Common myeloid progenitor, CD34-positive (primary cell): ENCODE measurements at regions not wholly inside any gene's neighbourhood (a gene's known extent, or its start where the extent isn't known, plus 50 kb on each side); places are given as distances from the start of the nearest gene placed in this dataset.
"Not testable (repeated sequence)": the region's sequence is repeated elsewhere in the genome, so short reads cannot be mapped to it uniquely, and the experiment has no call there.

Experiments used
- CTCF ChIA-PET: fragments of 350-600 bp; sonication (Branson Sonifier 250); formaldehyde crosslinking; loops from one replicate; lab custom pipeline; 2021; ENCODE audit warnings: antibody characterized with exemption; lab: Charles Lee
- POLR2A ChIA-PET: fragments of 350-600 bp; sonication (Branson Sonifier 250); formaldehyde crosslinking; loops from one replicate; lab custom pipeline; 2021; ENCODE audit warnings: antibody characterized with exemption; lab: Charles Lee
- DNase-seq, 3 donors: peaks; one replicate each; pipeline versions ENCODE4 v3.0.0 to v3.0.0-alpha.2; 2013
- H3K27ac ChIP-seq, 2 experiments: 1 replicate in 1 of 2; 2 replicates in 1 of 2; pipeline ENCODE4 v1.7.0; 2013; ENCODE audit warnings: inconsistent platforms in 2 of 2, low read length in 2 of 2, mild to moderate bottlenecking in 2 of 2, low read depth in 1 of 2, moderate library complexity in 1 of 2; ENCODE audit not compliant: severe bottlenecking in 2 of 2, insufficient read depth in 1 of 2, poor library complexity in 1 of 2
- H3K27me3 ChIP-seq, 5 experiments: replicated peaks in 2 of 5; 1 replicate in 3 of 5; 2 replicates in 2 of 5; pipeline versions ENCODE4 v1.6.1 to v1.7.0; 2013; ENCODE audit warnings: low read length in 4 of 5, mild to moderate bottlenecking in 2 of 5, moderate library complexity in 2 of 5, inconsistent platforms in 1 of 5; ENCODE audit not compliant: insufficient read depth in 5 of 5, control insufficient read depth in 4 of 5
- H3K36me3 ChIP-seq, 4 experiments: 1 replicate in 2 of 4; 2 replicates in 2 of 4; pipeline versions ENCODE4 v1.6.1 to v1.7.0; 2013; ENCODE audit warnings: low read length in 3 of 4, control low read depth in 1 of 4, mild to moderate bottlenecking in 1 of 4; ENCODE audit not compliant: control insufficient read depth in 4 of 4, insufficient read depth in 4 of 4
- H3K4me1 ChIP-seq, 4 experiments: 1 replicate in 3 of 4; 2 replicates in 1 of 4; pipeline versions ENCODE4 v1.6.1 to v1.7.1; 2013; ENCODE audit warnings: low read length in 3 of 4, mild to moderate bottlenecking in 3 of 4, control low read depth in 1 of 4, inconsistent platforms in 1 of 4, moderate library complexity in 1 of 4; ENCODE audit not compliant: control insufficient read depth in 4 of 4, insufficient read depth in 4 of 4; ENCODE audit errors: control extremely low read depth in 1 of 4
- H3K4me3 ChIP-seq, 7 experiments: 1 replicate in 4 of 7; 2 replicates in 3 of 7; pipeline versions ENCODE4 v1.5.1 to v1.7.0; 2013; ENCODE audit warnings: mild to moderate bottlenecking in 7 of 7, low read length in 6 of 7, moderate library complexity in 6 of 7, inconsistent platforms in 2 of 7, low read depth in 2 of 7, control low read depth in 1 of 7; ENCODE audit not compliant: insufficient read depth in 4 of 7, control insufficient read depth in 1 of 7; ENCODE audit errors: extremely low read depth in 1 of 7
- H3K9me3 ChIP-seq, 5 experiments: 1 replicate in 4 of 5; 2 replicates in 1 of 5; pipeline versions ENCODE4 v1.6.1 to v1.7.1; 2013; ENCODE audit warnings: low read length in 4 of 5, mild to moderate bottlenecking in 2 of 5, inconsistent platforms in 1 of 5, low read depth in 1 of 5, moderate library complexity in 1 of 5; ENCODE audit not compliant: control insufficient read depth in 4 of 5, insufficient read depth in 2 of 5; ENCODE audit errors: control extremely low read depth in 1 of 5
- WGBS: methylation state at CpG from one replicate; pipeline ENCODE4 v1.1.5; 2013; ENCODE audit not compliant: insufficient coverage; 5-methylcytosine and 5-hydroxymethylcytosine counted together

GRCh38 chr22:25281675-25282345 is 62.4 kb downstream of the CRYBB2 start:
- H3K9me3 ChIP-seq = peaks cover 0 to 2% (median 0%) of the 10 kb centered on the region in 5 experiments
- POLR2A ChIA-PET = no interaction called here
- 11% methylated on average over 23 of the region's 26 CpGs for WGBS
- no peak overlapping the region for H3K4me3 ChIP-seq
- CTCF ChIA-PET = no interaction called here
- H3K4me1 ChIP-seq = peaks cover 0 to 14% (median 9%) of the 10 kb centered on the region in 4 experiments
- H3K27ac ChIP-seq = no peak overlapping the region
- peak in 2 of 3 donors; percentile 6 to 9 for DNase-seq
- no peaks in the 10 kb centered on the region for H3K36me3 ChIP-seq
- H3K27me3 ChIP-seq = peaks cover 13 to 67% (median 27%) of the 10 kb centered on the region in 5 experiments

DNA sequence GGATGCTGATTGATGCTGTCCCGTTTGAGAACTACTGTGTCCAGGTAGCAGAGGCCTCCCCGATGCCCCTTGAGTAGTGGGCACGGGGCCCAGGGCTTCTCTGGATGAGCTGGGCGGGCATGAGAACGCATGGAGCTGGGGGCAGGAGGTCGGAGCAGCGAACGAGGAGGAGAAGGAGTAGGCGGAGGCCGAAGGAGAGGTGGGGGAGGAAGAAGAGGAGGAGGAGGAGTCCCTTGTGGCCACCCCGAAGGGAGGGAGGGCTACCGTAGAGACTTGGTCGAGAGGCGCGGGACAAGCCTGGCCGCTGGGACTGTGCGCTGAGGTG is 62.9 kb downstream of the CRYBB2 start:
- 2% methylated on average over 17 of the region's 17 CpGs for WGBS
- CTCF ChIA-PET = no interaction called here
- POLR2A ChIA-PET = no interaction called here
- no peak overlapping the region for H3K27ac ChIP-seq
- H3K4me1 ChIP-seq = peaks cover 0 to 14% (median 9%) of the 10 kb centered on the region in 4 experiments
- H3K9me3 ChIP-seq = peaks cover 0 to 2% (median 0%) of the 10 kb centered on the region in 5 experiments
- H3K27me3 ChIP-seq = peaks cover 13 to 69% (median 28%) of the 10 kb centered on the region in 5 experiments
- no peak for DNase-seq
- H3K36me3 ChIP-seq = no peaks in the 10 kb centered on the region
- H3K4me3 ChIP-seq = peak overlapping the region in 4 of 7 experiments; percentile 27 to 62 (median 45)

- H3K36me3 ChIP-seq = no peaks in the 10 kb centered on the region
- CTCF ChIA-PET = no interaction called here
- H3K9me3 ChIP-seq = peaks cover 0 to 2% (median 0%) of the 10 kb centered on the region in 5 experiments
- H3K4me1 ChIP-seq = peaks cover 0 to 14% (median 9%) of the 10 kb centered on the region in 4 experiments
- 1% methylated on average over 75 of the region's 91 CpGs for WGBS
- H3K27me3 ChIP-seq = peaks cover 13 to 69% (median 28%) of the 10 kb centered on the region in 5 experiments
- POLR2A ChIA-PET = no interaction called here
- no peak overlapping the region for H3K27ac ChIP-seq
- peak in 2 of 3 donors; percentile 38 to 48 for DNase-seq
- H3K4me3 ChIP-seq = peak overlapping the region in 6 of 7 experiments; percentile 13 to 62 (median 33)
These were observed 63.5 kb downstream of the CRYBB2 start for GRCh38 chr22:25282671-25283561.

DNA sequence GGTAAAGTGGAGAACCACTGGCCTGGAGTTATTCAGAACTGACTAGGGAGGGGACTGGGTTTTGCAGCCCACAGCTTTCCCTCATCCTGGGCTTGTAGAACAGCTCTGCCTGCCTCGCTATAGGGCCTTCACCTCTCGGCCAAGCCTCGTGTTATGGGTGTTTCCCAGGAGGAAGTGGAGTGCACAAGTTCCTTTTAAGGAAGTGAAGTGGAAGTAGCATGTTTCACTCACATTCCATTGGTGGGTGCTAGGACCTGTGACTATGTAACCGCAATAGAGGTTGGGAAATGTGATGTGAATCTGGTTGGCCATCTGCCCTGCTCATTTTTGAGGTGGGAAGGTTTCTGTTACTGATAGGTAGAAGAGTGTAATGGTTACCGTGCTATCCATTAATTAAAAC is 69.0 kb downstream of the CRYBB2 start:
- H3K9me3 ChIP-seq, CTCF ChIA-PET, H3K4me1 ChIP-seq, H3K4me3 ChIP-seq, H3K36me3 ChIP-seq, H3K27ac ChIP-seq, POLR2A ChIA-PET, DNase-seq: not testable (repeated sequence)
- no CpG with 5 or more reads among the region's 5 CpGs for WGBS
- peaks cover 6 to 27% (median 10%) of the 10 kb centered on the region in 5 experiments for H3K27me3 ChIP-seq

DNA sequence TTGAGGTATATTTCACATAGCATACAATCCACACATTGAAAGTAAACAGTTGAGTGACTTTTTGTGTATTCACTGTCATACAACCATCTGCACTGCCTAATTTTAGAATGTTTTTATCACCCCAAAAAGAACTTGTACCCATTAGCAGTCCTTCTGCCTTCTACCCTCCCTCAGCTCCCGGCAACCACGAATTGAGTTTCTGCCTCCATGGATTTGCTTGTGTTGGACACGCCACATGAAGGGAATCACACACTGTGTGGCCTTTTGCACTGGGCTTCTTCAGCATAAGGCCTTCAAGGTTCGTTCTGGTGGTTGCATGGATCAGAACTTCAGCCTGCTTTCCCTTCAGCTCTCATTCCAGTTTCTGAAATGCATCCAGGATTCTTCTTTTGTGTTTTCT is 82.5 kb downstream of the CRYBB2 start:
- WGBS = no CpG with 5 or more reads among the region's 4 CpGs
- H3K4me1 ChIP-seq, H3K27ac ChIP-seq, H3K9me3 ChIP-seq, H3K4me3 ChIP-seq, POLR2A ChIA-PET, DNase-seq, CTCF ChIA-PET, H3K36me3 ChIP-seq: not testable (repeated sequence)
- peaks cover 0 to 20% (median 8%) of the 10 kb centered on the region in 5 experiments for H3K27me3 ChIP-seq

DNA sequence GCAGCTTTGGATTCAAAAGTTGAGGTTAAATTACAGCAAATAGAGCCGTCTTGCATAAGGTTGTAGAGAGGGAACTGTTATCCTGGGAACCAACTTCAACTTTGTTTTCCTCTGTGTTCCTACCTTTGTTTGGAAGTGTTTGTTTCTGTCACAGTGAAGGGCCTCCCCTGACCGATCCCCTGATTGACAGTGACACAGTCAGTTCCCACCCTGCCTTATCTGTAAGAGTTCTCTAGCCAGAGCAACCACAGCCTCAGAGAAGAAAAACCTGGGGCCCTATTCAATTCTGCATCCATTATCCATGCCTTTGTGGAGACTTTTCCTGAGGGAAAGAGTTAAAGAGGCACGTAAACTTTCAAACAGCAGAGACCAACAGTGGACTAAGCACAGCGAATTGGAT is 90.1 kb downstream of the CRYBB2 start:
- DNase-seq, POLR2A ChIA-PET, H3K36me3 ChIP-seq, H3K9me3 ChIP-seq, CTCF ChIA-PET, H3K4me3 ChIP-seq, H3K4me1 ChIP-seq, H3K27me3 ChIP-seq, H3K27ac ChIP-seq: not testable (repeated sequence)
- no CpG with 5 or more reads among the region's 4 CpGs for WGBS

DNA sequence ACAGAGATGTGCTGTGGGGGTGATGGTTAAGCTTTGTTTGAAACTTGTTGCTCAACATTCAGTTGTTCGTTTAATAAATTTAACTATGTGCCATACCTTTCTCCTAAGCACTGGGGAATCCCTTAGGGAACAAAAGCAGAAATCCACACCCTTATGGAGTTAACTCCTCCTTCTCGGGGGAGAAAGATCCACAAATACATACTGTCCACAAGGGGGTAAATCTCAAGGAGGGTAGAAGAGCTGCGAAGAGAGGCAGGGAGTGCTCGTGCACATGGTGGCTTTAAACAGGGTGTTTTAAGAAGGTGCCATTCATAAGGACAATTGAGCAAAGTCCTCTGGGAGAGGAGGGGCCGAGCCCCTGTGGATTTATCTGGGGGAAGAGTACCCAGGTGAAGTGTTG is 92.5 kb downstream of the CRYBB2 start:
- H3K36me3 ChIP-seq, POLR2A ChIA-PET, H3K27ac ChIP-seq, DNase-seq, CTCF ChIA-PET, H3K4me3 ChIP-seq, H3K9me3 ChIP-seq, H3K27me3 ChIP-seq, H3K4me1 ChIP-seq: not testable (repeated sequence)
- WGBS = no CpG with 5 or more reads among the region's 5 CpGs
